Endodermal cell (in vitro differentiated cells): ENCODE measurements at regions not wholly inside any gene's neighbourhood (a gene's known extent, or its start where the extent isn't known, plus 50 kb on each side); places are given as distances from the start of the nearest gene placed in this dataset.

Experiments used
- DNase-seq: peaks from one replicate; pipeline ENCODE4 v3.0.0-alpha.2; 2017
- H3K27ac ChIP-seq: 2 replicates; pipeline ENCODE4 v1.5.1; 2013; ENCODE audit warnings: mild to moderate bottlenecking, low read depth, low read length, moderate library complexity
- H3K27me3 ChIP-seq: 2 replicates; pipeline ENCODE4 v1.6.1; 2013; ENCODE audit warnings: mild to moderate bottlenecking, low read length, moderate library complexity; ENCODE audit not compliant: insufficient read depth, control insufficient read depth, poor library complexity, severe bottlenecking
- H3K36me3 ChIP-seq: 2 replicates; pipeline ENCODE4 v1.7.0; 2013; ENCODE audit warnings: mild to moderate bottlenecking, low read length, moderate library complexity; ENCODE audit not compliant: control insufficient read depth, insufficient read depth
- H3K4me1 ChIP-seq: one replicate; pipeline ENCODE4 v1.7.0; 2013; ENCODE audit warnings: low read length; ENCODE audit not compliant: control insufficient read depth, insufficient read depth
- H3K4me3 ChIP-seq: 2 replicates; pipeline ENCODE4 v1.5.1; 2013; ENCODE audit warnings: mild to moderate bottlenecking, low read length, moderate library complexity
- H3K9ac ChIP-seq: 2 replicates; pipeline ENCODE4 v1.6.1; 2013; ENCODE audit warnings: mild to moderate bottlenecking, low read length, moderate library complexity; ENCODE audit not compliant: poor library complexity, severe bottlenecking; ENCODE audit errors: extremely low read depth
- H3K9me3 ChIP-seq: 2 replicates; pipeline ENCODE4 v1.6.1; 2013; ENCODE audit warnings: mild to moderate bottlenecking, low read length, moderate library complexity; ENCODE audit not compliant: control insufficient read depth
- H3K27ac Mint-ChIP-seq: 2 replicates; pipeline ENCODE4 v1.8.0; 2020; ENCODE audit warnings: mixed read lengths
- H3K27me3 Mint-ChIP-seq: 2 replicates; pipeline ENCODE4 v1.8.0; 2021; ENCODE audit warnings: mild to moderate bottlenecking, mixed read lengths; ENCODE audit not compliant: insufficient read depth
- H3K36me3 Mint-ChIP-seq: 2 replicates; pipeline ENCODE4 v1.8.0; 2020; ENCODE audit warnings: low read depth, mixed read lengths
- H3K4me1 Mint-ChIP-seq: 2 replicates; pipeline ENCODE4 v1.8.0; 2020; ENCODE audit warnings: mixed read lengths
- H3K4me3 Mint-ChIP-seq: 2 replicates; pipeline ENCODE4 v1.8.0; 2020; ENCODE audit warnings: mild to moderate bottlenecking, moderate library complexity, mixed read lengths
- H3K9me3 Mint-ChIP-seq: 2 replicates; pipeline ENCODE4 v1.8.0; 2020; ENCODE audit warnings: mild to moderate bottlenecking, mixed read lengths
- CTCF ChIP-seq: fragments of 200-600 bp; sonication (generic); conservative IDR thresholded peaks from 2 replicates; pipeline ENCODE4 v1.5.0; 2021; ENCODE audit warnings: antibody characterized with exemption, mild to moderate bottlenecking
- WGBS, 2 experiments: methylation state at CpG; one replicate each; pipeline versions ENCODE4 v1.1.5 to v1.1.7; 2013; ENCODE audit warnings: missing lambda C conversion rate in 2 of 2, mixed read lengths in 1 of 2; ENCODE audit not compliant: insufficient coverage in 1 of 2, insufficient read length in 1 of 2; 5-methylcytosine and 5-hydroxymethylcytosine counted together

GRCh38 chr11:35073691-35074419, 65.1 kb upstream of the CD44 start:
- Mint-ChIP-seq H3K9me3 (peaks cover 16% of the 10 kb centered on the region), H3K4me1 (no peaks in the 10 kb centered on the region), H3K27me3 (peaks cover 4% of the 10 kb centered on the region), H3K27ac (no peak overlapping the region), H3K4me3 (no peak overlapping the region), H3K36me3 (no peaks in the 10 kb centered on the region)
- Histone ChIP-seq H3K27ac (no peak overlapping the region), H3K36me3 (no peaks in the 10 kb centered on the region), H3K4me3 (no peak overlapping the region), H3K9me3 (peaks cover 15% of the 10 kb centered on the region), H3K9ac (no peak overlapping the region), H3K27me3 (no peaks in the 10 kb centered on the region), H3K4me1 (no peaks in the 10 kb centered on the region)
- no peak for DNase-seq
- 90% methylated on average over 2 of the region's 2 CpGs; no CpG with 5 or more reads in 1 of the 2 experiments for WGBS, 2 experiments
- no peak for TF ChIP-seq CTCF

- H3K27me3 ChIP-seq: no peaks in the 10 kb centered on the region
- H3K4me3 ChIP-seq: no peak overlapping the region
- H3K36me3 ChIP-seq: no peaks in the 10 kb centered on the region
- Mint-ChIP-seq H3K27me3 (peaks cover 4% of the 10 kb centered on the region), H3K27ac (no peak overlapping the region), H3K4me1 (no peaks in the 10 kb centered on the region), H3K9me3 (no peaks in the 10 kb centered on the region), H3K4me3 (no peak overlapping the region), H3K36me3 (no peaks in the 10 kb centered on the region)
- no peak overlapping the region for H3K27ac ChIP-seq
- no peak for TF ChIP-seq CTCF
- H3K4me1 ChIP-seq: no peaks in the 10 kb centered on the region
- no peaks in the 10 kb centered on the region for H3K9me3 ChIP-seq
- 95 to 100% methylated on average over 2 to 4 of the region's 4 CpGs for WGBS, 2 experiments
- DNase-seq: no peak
- H3K9ac ChIP-seq: no peak overlapping the region
These were observed 62.5 kb upstream of the CD44 start for GRCh38 chr11:35076201-35077100.

GRCh38 chr11:35077709-35078469, 61.1 kb upstream of the CD44 start:
- Mint-ChIP-seq H3K36me3 (no peaks in the 10 kb centered on the region), H3K4me3 (no peak overlapping the region)

More at GRCh38 chr11:35077709-35078469, 61.1 kb upstream of the CD44 start:
- Histone ChIP-seq H3K27me3 (no peaks in the 10 kb centered on the region), H3K4me3 (no peak overlapping the region), H3K27ac (no peak overlapping the region), H3K4me1 (peaks cover 5% of the 10 kb centered on the region), H3K9me3 (no peaks in the 10 kb centered on the region), H3K36me3 (no peaks in the 10 kb centered on the region), H3K9ac (no peak overlapping the region)
- WGBS, 2 experiments: 89 to 90% methylated on average over 4 to 5 of the region's 5 CpGs
- H3K27me3 Mint-ChIP-seq: peaks cover 3% of the 10 kb centered on the region
- no peak overlapping the region for H3K27ac Mint-ChIP-seq
- DNase-seq: no peak
- H3K9me3 Mint-ChIP-seq: peaks cover 5% of the 10 kb centered on the region
- TF ChIP-seq CTCF: no peak
- peaks cover 7% of the 10 kb centered on the region for H3K4me1 Mint-ChIP-seq
